OCI-LY7 (cell line): ENCODE measurements at regions not wholly inside any gene's neighbourhood (a gene's known extent, or its start where the extent isn't known, plus 50 kb on each side); places are given as distances from the start of the nearest gene placed in this dataset.

Source experiments
- BruUV-seq: library from RNA; stranded (reverse); fragments of 400-500 nt; replicated peaks from 2 replicates; lab custom pipeline; 2021; lab: Mats Ljungman, UMichigan
- CTCF ChIA-PET: fragments of 300-600 bp; sonication (Branson Sonifier 250); formaldehyde crosslinking; loops from one replicate; lab custom pipeline; 2022; ENCODE audit warnings: antibody characterized with exemption; ENCODE audit not compliant: unreplicated experiment; lab: Charles Lee
- POLR2A ChIA-PET: fragments of 300-600 bp; sonication (Branson Sonifier 250); formaldehyde crosslinking; loops from one replicate; lab custom pipeline; 2022; ENCODE audit warnings: antibody characterized with exemption; lab: Charles Lee
- DNase-seq: peaks from one replicate; pipeline ENCODE4 v3.0.0-alpha.2; 2015; ENCODE audit warnings: low spot score
- H2AFZ ChIP-seq: fragments of 200-600 bp; sonication (generic), shearing (Covaris generic); 2 replicates; pipeline ENCODE4 v1.6.1; 2014; ENCODE audit warnings: mild to moderate bottlenecking, antibody characterized with exemption, low read length, moderate library complexity
- H3K27ac ChIP-seq: fragments of 200-600 bp; sonication (generic); 2 replicates; pipeline ENCODE4 v1.5.1; 2014; ENCODE audit warnings: mixed run types, low read depth, mild to moderate bottlenecking, moderate library complexity, low read length, inconsistent platforms; ENCODE audit not compliant: poor library complexity, severe bottlenecking
- H3K36me3 ChIP-seq: fragments of 200-600 bp; sonication (generic); 2 replicates; pipeline ENCODE4 v1.6.1; 2014; ENCODE audit warnings: mild to moderate bottlenecking, antibody characterized with exemption, low read length, moderate library complexity, mixed read lengths; ENCODE audit not compliant: insufficient read depth
- H3K4me1 ChIP-seq: fragments of 200-600 bp; sonication (generic); 2 replicates; pipeline ENCODE4 v1.5.1; 2014; ENCODE audit warnings: mild to moderate bottlenecking, low read length; ENCODE audit not compliant: insufficient read depth, poor library complexity, severe bottlenecking
- H3K4me2 ChIP-seq: fragments of 200-600 bp; sonication (generic); 2 replicates; pipeline ENCODE4 v1.6.1; 2014; ENCODE audit warnings: mild to moderate bottlenecking, low read length
- H3K4me3 ChIP-seq: fragments of 200-600 bp; sonication (generic); 2 replicates; pipeline ENCODE4 v1.5.1; 2014; ENCODE audit warnings: mild to moderate bottlenecking, low read depth, low read length; ENCODE audit not compliant: poor library complexity, severe bottlenecking
- H3K79me2 ChIP-seq: fragments of 200-600 bp; sonication (generic); 2 replicates; pipeline ENCODE4 v1.6.1; 2016; ENCODE audit warnings: low read depth, mild to moderate bottlenecking, low read length, moderate library complexity, mixed read lengths; ENCODE audit not compliant: insufficient read depth
- H3K9me2 ChIP-seq: fragments of 200-600 bp; sonication (generic); 2 replicates; pipeline ENCODE4 v1.6.1; 2016; ENCODE audit warnings: mild to moderate bottlenecking, low read length, mixed read lengths; ENCODE audit not compliant: insufficient read depth
- H3K9me3 ChIP-seq: fragments of 200-600 bp; sonication (generic); 2 replicates; pipeline ENCODE4 v1.6.1; 2014; ENCODE audit warnings: mild to moderate bottlenecking, mixed run types, low read length, mixed read lengths
- H4K20me1 ChIP-seq: fragments of 200-600 bp; sonication (generic); 2 replicates; pipeline ENCODE4 v1.6.1; 2014; ENCODE audit warnings: mild to moderate bottlenecking, antibody characterized with exemption, low read length, moderate library complexity, mixed read lengths; ENCODE audit not compliant: insufficient read depth
- EZH2phosphoT487 ChIP-seq: fragments of 200-600 bp; sonication (generic); IDR thresholded peaks from 2 replicates; pipeline ENCODE4 v1.6.1; 2018; ENCODE audit warnings: low read depth, borderline replicate concordance, mild to moderate bottlenecking, mixed run types, antibody characterized with exemption, low read length, moderate library complexity, mixed read lengths
- intact Hi-C: fragments of 100-400 bp; cut with micrococcal nuclease; formaldehyde crosslinking; loops from one replicate; pipeline ENCODE4 v1.10.0; 2022; ENCODE audit not compliant: unreplicated experiment
- TF ChIP-seq, protein P1 (sequence below): fragments of 200-600 bp; sonication (generic); conservative IDR thresholded peaks from 2 replicates; pipeline ENCODE4 v1.5.1; 2014; ENCODE audit warnings: mild to moderate bottlenecking, antibody characterized with exemption, low read length, moderate library complexity, mixed read lengths

GRCh38 chr6:137350857-137351256 lies 131.7 kb upstream of the IFNGR1 start:
- H2AFZ ChIP-seq: peak overlapping the region; percentile 69; the same call in 1 of the 2 replicates
- no peak overlapping the region for H3K27ac ChIP-seq
- DNase-seq: no peak
- no TSS peak for BruUV-seq
- H4K20me1 ChIP-seq: no peaks in the 10 kb centered on the region
- intact Hi-C loops: no loop called here
- no peak overlapping the region for H3K4me2 ChIP-seq
- no peaks in the 10 kb centered on the region for H3K79me2 ChIP-seq
- no peak overlapping the region for H3K4me3 ChIP-seq
- H3K9me3 ChIP-seq: no peaks in the 10 kb centered on the region
- TF ChIP-seq, protein P1, sequence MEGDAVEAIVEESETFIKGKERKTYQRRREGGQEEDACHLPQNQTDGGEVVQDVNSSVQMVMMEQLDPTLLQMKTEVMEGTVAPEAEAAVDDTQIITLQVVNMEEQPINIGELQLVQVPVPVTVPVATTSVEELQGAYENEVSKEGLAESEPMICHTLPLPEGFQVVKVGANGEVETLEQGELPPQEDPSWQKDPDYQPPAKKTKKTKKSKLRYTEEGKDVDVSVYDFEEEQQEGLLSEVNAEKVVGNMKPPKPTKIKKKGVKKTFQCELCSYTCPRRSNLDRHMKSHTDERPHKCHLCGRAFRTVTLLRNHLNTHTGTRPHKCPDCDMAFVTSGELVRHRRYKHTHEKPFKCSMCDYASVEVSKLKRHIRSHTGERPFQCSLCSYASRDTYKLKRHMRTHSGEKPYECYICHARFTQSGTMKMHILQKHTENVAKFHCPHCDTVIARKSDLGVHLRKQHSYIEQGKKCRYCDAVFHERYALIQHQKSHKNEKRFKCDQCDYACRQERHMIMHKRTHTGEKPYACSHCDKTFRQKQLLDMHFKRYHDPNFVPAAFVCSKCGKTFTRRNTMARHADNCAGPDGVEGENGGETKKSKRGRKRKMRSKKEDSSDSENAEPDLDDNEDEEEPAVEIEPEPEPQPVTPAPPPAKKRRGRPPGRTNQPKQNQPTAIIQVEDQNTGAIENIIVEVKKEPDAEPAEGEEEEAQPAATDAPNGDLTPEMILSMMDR: no peak
- TF ChIP-seq EZH2phosphoT487: no peak
- ChIA-PET CTCF (no interaction called here), POLR2A (interaction anchor here (0.6 to 3.1 kb wide), 4 partner anchors 10 to 280 kb away, joined by 4 to 11 read pairs (median 6); no protein-coding TSS in a partner anchor)
- peaks cover 36% of the 10 kb centered on the region for H3K4me1 ChIP-seq
- no peaks in the 10 kb centered on the region for H3K36me3 ChIP-seq
- H3K9me2 ChIP-seq: no peaks in the 10 kb centered on the region

GRCh38 chr6:137349856-137350830 lies 131.0 kb upstream of the IFNGR1 start:
- Histone ChIP-seq H3K9me3 (no peaks in the 10 kb centered on the region), H3K79me2 (no peaks in the 10 kb centered on the region), H3K9me2 (no peaks in the 10 kb centered on the region), H3K27ac (no peak overlapping the region), H3K4me1 (peaks cover 37% of the 10 kb centered on the region), H3K4me3 (no peak overlapping the region), H3K4me2 (no peak overlapping the region), H4K20me1 (no peaks in the 10 kb centered on the region), H2AFZ (peak overlapping the region; percentile 69), H3K36me3 (no peaks in the 10 kb centered on the region)
- CTCF ChIA-PET: interaction anchor here (1.2 kb wide), 1 partner anchor 239 kb away, joined by 4 read pairs; no protein-coding TSS in a partner anchor
- TF ChIP-seq EZH2phosphoT487: no peak
- TF ChIP-seq, protein P1: no peak
- DNase-seq: no peak
- no TSS peak for BruUV-seq
- intact Hi-C loops: no loop called here
- POLR2A ChIA-PET: interaction anchor here (0.6 to 3.1 kb wide), 11 partner anchors 10 to 634 kb away, joined by 3 to 11 read pairs (median 4); no protein-coding TSS in a partner anchor
